HCT116 (cell line): ENCODE measurements at regions not wholly inside any gene's neighbourhood (a gene's known extent, or its start where the extent isn't known, plus 50 kb on each side); places are given as distances from the start of the nearest gene placed in this dataset.

ENCODE experiments used
- ATAC-seq: fragments of 200-7000 bp; cut with Tn5 transposase; 2 replicates; pipeline ENCODE4 v1.9.1; 2020; ENCODE audit warnings: mild to moderate bottlenecking, moderate library complexity
- BruUV-seq: library from RNA; stranded (reverse); fragments of 400-500 nt; replicated peaks from 2 replicates; lab custom pipeline; 2021; lab: Mats Ljungman, UMichigan
- CTCF ChIA-PET: fragments of 300-600 bp; sonication (Branson Sonifier 250); formaldehyde crosslinking; loops from one replicate; lab custom pipeline; 2021; ENCODE audit warnings: antibody characterized with exemption; lab: Charles Lee
- POLR2A ChIA-PET: fragments of 300-600, 350-600 bp; sonication (Branson Sonifier 250); formaldehyde crosslinking; loops from one replicate; lab custom pipeline; 2021; ENCODE audit warnings: antibody characterized with exemption; lab: Charles Lee
- RAD21 ChIA-PET, 2 experiments: fragments of 300-600 bp; sonication (Branson Sonifier 250); formaldehyde crosslinking; loops; one replicate each; lab custom pipeline; 2023; ENCODE audit warnings: low total read pairs in 2 of 2; ENCODE audit not compliant: uncharacterized antibody in 2 of 2, unreplicated experiment in 2 of 2, low non-redundant PET in 1 of 2; lab: Charles Lee
- DNase-seq: peaks from one replicate; pipeline ENCODE4 v3.0.0-alpha.2; 2010; ENCODE audit warnings: low read depth, low spot score
- H2AFZ ChIP-seq: fragments of 200-600 bp; shearing (Covaris generic), sonication (generic); 2 replicates; pipeline ENCODE4 v1.6.1; 2017; ENCODE audit warnings: low read depth, mixed run types, mixed read lengths, antibody characterized with exemption, low read length; ENCODE audit not compliant: poor library complexity, severe bottlenecking
- H3K27ac ChIP-seq: 2 replicates; pipeline ENCODE4 v1.5.1; 2012; ENCODE audit warnings: low read depth, low read length
- H3K27me3 ChIP-seq: fragments of 200-600 bp; sonication (generic); 2 replicates; pipeline ENCODE4 v1.6.1; 2016; ENCODE audit warnings: mixed run types, low read length, mixed read lengths; ENCODE audit not compliant: insufficient read depth
- H3K36me3 ChIP-seq, 2 experiments: fragments of 200-500 bp in 1 of 2; fragments of 200-600 bp in 1 of 2; sonication (Bioruptor generic) in 1 of 2; sonication (generic) in 1 of 2; 2 replicates each; pipeline versions ENCODE4 v1.5.1 to v1.6.1; 2014 to 2016; ENCODE audit warnings: low read length in 2 of 2, inconsistent platforms in 1 of 2, mixed read lengths in 1 of 2, mixed run types in 1 of 2; ENCODE audit not compliant: insufficient read depth in 2 of 2, control insufficient read depth in 1 of 2
- H3K4me1 ChIP-seq, 2 experiments: fragments of 200-600 bp in 1 of 2; sonication (generic) in 1 of 2; 2 replicates each; pipeline versions ENCODE4 v1.5.1 to v1.6.1; 2012 to 2017; ENCODE audit warnings: low read length in 2 of 2, inconsistent platforms in 1 of 2, mild to moderate bottlenecking in 1 of 2, mixed read lengths in 1 of 2, mixed run types in 1 of 2, moderate library complexity in 1 of 2; ENCODE audit not compliant: insufficient read depth in 2 of 2, control insufficient read depth in 1 of 2
- H3K4me2 ChIP-seq: fragments of 200-600 bp; sonication (generic); 2 replicates; pipeline ENCODE4 v1.6.1; 2017; ENCODE audit warnings: mixed run types, low read length, mixed read lengths
- H3K4me3 ChIP-seq, 2 experiments: fragments of 200-600 bp in 1 of 2; sonication (generic) in 1 of 2; replicated peaks in 1 of 2; 2 replicates each; pipeline ENCODE4 v1.5.1; 2011 to 2016; ENCODE audit warnings: low read length in 2 of 2, control low read depth in 1 of 2, low read depth in 1 of 2, mild to moderate bottlenecking in 1 of 2, mixed read lengths in 1 of 2, mixed run types in 1 of 2
- H3K79me2 ChIP-seq: fragments of 200-600 bp; sonication (generic); 2 replicates; pipeline ENCODE4 v1.6.1; 2017; ENCODE audit warnings: mild to moderate bottlenecking, mixed run types, low read length, moderate library complexity, mixed read lengths; ENCODE audit not compliant: insufficient read depth
- H3K9ac ChIP-seq: fragments of 200-600 bp; sonication (generic); 2 replicates; pipeline ENCODE4 v1.6.1; 2016; ENCODE audit warnings: low read length, mixed read lengths
- H3K9me2 ChIP-seq: fragments of 200-600 bp; sonication (generic), shearing (Covaris generic); 2 replicates; pipeline ENCODE4 v1.6.1; 2017; ENCODE audit warnings: mixed run types, mild to moderate bottlenecking, moderate library complexity; ENCODE audit not compliant: insufficient read depth
- H3K9me3 ChIP-seq, 2 experiments: fragments of 200-500 bp in 1 of 2; fragments of 200-600 bp in 1 of 2; sonication (Bioruptor generic) in 1 of 2; sonication (generic) in 1 of 2; 2 replicates each; pipeline ENCODE4 v1.6.1; 2014 to 2017; ENCODE audit warnings: low read length in 2 of 2, mixed read lengths in 2 of 2, inconsistent platforms in 1 of 2, low read depth in 1 of 2, mild to moderate bottlenecking in 1 of 2, mixed run types in 1 of 2, moderate library complexity in 1 of 2; ENCODE audit not compliant: control insufficient read depth in 1 of 2, insufficient read depth in 1 of 2
- H4K20me1 ChIP-seq: fragments of 200-600 bp; sonication (generic), shearing (Covaris generic); 2 replicates; pipeline ENCODE4 v1.6.1; 2017; ENCODE audit warnings: mixed run types, mild to moderate bottlenecking, moderate library complexity; ENCODE audit not compliant: insufficient read depth
- CEBPB ChIP-seq: IDR thresholded peaks from 2 replicates; pipeline ENCODE4 v1.6.1; 2012; ENCODE audit warnings: low read depth
- CTCF ChIP-seq, 3 experiments: fragments of 200-600 bp in 1 of 3; sonication (generic) in 1 of 3; IDR thresholded peaks in 2 of 3; conservative IDR thresholded peaks in 1 of 3; 2 replicates each; pipeline ENCODE4 v1.5.1; 2012 to 2017; ENCODE audit warnings: low read depth in 2 of 3, low read length in 2 of 3, antibody characterized with exemption in 1 of 3, borderline replicate concordance in 1 of 3, control low read depth in 1 of 3, mild to moderate bottlenecking in 1 of 3, mixed read lengths in 1 of 3, mixed run types in 1 of 3, moderate library complexity in 1 of 3; ENCODE audit not compliant: insufficient read depth in 1 of 3
- EGR1 ChIP-seq: IDR thresholded peaks from 2 replicates; pipeline ENCODE4 v1.6.1; 2012; ENCODE audit warnings: low read depth
- ELF1 ChIP-seq: IDR thresholded peaks from 2 replicates; pipeline ENCODE4 v1.6.1; 2012; ENCODE audit warnings: low read depth, borderline replicate concordance
- EZH2phosphoT487 ChIP-seq: fragments of 200-600 bp; IDR thresholded peaks from 2 replicates; pipeline ENCODE4 v1.6.1; 2018; ENCODE audit warnings: antibody characterized with exemption, borderline replicate concordance
- FOSL1 ChIP-seq: IDR thresholded peaks from 2 replicates; pipeline ENCODE4 v1.6.1; 2012; ENCODE audit warnings: low read depth
- JUND ChIP-seq: IDR thresholded peaks from 2 replicates; pipeline ENCODE4 v1.6.1; 2012
- MAX ChIP-seq: IDR thresholded peaks from 2 replicates; pipeline ENCODE4 v1.6.1; 2012
- POLR2A ChIP-seq: IDR thresholded peaks from 2 replicates; pipeline ENCODE4 v1.7.0; 2011; ENCODE audit warnings: borderline replicate concordance; ENCODE audit not compliant: insufficient read depth, insufficient read length; ENCODE audit errors: extremely low read depth
- POLR2AphosphoS5 ChIP-seq: IDR thresholded peaks from 2 replicates; pipeline ENCODE4 v1.6.1; 2011; ENCODE audit warnings: mild to moderate bottlenecking, low read depth, low read length, moderate library complexity
- SIN3A ChIP-seq: IDR thresholded peaks from 2 replicates; pipeline ENCODE4 v1.6.1; 2012; ENCODE audit warnings: low read depth
- SP1 ChIP-seq: IDR thresholded peaks from 2 replicates; pipeline ENCODE4 v1.6.1; 2012; ENCODE audit warnings: low read depth
- SRF ChIP-seq: IDR thresholded peaks from 2 replicates; pipeline ENCODE4 v1.6.1; 2012; ENCODE audit warnings: low read depth
- TCF7L2 ChIP-seq: IDR thresholded peaks from 2 replicates; pipeline ENCODE4 v1.7.0; 2011; ENCODE audit warnings: borderline replicate concordance, inconsistent platforms; ENCODE audit not compliant: insufficient read depth, insufficient read length; ENCODE audit errors: extremely low read depth
- ZFX ChIP-seq: fragments of 450-650 bp; IDR thresholded peaks from 2 replicates; pipeline ENCODE4 v1.6.1; 2017
- ZNF274 ChIP-seq: fragments of 200-500 bp; sonication (Bioruptor generic); IDR thresholded peaks from 2 replicates; pipeline ENCODE4 v1.6.1; 2014; ENCODE audit warnings: mild to moderate bottlenecking, low read depth, low read length, inconsistent platforms
- intact Hi-C: fragments of 100-400 bp; cut with micrococcal nuclease; formaldehyde crosslinking; loops from 2 replicates; pipeline ENCODE4 v1.10.0; 2022
- TF ChIP-seq, protein P1 (sequence below): IDR thresholded peaks from 2 replicates; pipeline ENCODE4 v1.6.1; 2012; ENCODE audit warnings: low read depth

GRCh38 chr20:17142666-17143065 is 84.2 kb upstream of the PCSK2 start:
- H3K27ac ChIP-seq, result no peak overlapping the region
- H3K9ac ChIP-seq, result no peak overlapping the region
- H3K79me2 ChIP-seq, result no peaks in the 10 kb centered on the region
- no peaks in the 10 kb centered on the region for H3K9me3 ChIP-seq
- intact Hi-C loops, result no loop called here
- no peaks in the 10 kb centered on the region for H4K20me1 ChIP-seq
- TF ChIP-seq JUND, result no peak
- no peak for TF ChIP-seq EGR1
- TF ChIP-seq, protein P1, sequence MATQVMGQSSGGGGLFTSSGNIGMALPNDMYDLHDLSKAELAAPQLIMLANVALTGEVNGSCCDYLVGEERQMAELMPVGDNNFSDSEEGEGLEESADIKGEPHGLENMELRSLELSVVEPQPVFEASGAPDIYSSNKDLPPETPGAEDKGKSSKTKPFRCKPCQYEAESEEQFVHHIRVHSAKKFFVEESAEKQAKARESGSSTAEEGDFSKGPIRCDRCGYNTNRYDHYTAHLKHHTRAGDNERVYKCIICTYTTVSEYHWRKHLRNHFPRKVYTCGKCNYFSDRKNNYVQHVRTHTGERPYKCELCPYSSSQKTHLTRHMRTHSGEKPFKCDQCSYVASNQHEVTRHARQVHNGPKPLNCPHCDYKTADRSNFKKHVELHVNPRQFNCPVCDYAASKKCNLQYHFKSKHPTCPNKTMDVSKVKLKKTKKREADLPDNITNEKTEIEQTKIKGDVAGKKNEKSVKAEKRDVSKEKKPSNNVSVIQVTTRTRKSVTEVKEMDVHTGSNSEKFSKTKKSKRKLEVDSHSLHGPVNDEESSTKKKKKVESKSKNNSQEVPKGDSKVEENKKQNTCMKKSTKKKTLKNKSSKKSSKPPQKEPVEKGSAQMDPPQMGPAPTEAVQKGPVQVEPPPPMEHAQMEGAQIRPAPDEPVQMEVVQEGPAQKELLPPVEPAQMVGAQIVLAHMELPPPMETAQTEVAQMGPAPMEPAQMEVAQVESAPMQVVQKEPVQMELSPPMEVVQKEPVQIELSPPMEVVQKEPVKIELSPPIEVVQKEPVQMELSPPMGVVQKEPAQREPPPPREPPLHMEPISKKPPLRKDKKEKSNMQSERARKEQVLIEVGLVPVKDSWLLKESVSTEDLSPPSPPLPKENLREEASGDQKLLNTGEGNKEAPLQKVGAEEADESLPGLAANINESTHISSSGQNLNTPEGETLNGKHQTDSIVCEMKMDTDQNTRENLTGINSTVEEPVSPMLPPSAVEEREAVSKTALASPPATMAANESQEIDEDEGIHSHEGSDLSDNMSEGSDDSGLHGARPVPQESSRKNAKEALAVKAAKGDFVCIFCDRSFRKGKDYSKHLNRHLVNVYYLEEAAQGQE, result no peak
- no peak for TF ChIP-seq ELF1
- no peak for TF ChIP-seq POLR2A
- no TSS peak for BruUV-seq
- peaks cover 21% of the 10 kb centered on the region for H3K27me3 ChIP-seq
- POLR2A ChIA-PET, result no interaction called here
- CTCF ChIA-PET, result no interaction called here
- H3K4me1 ChIP-seq, result no peaks in the 10 kb centered on the region
- H3K4me2 ChIP-seq, result no peak overlapping the region
- DNase-seq (no peak), ATAC-seq (no peak)
- RAD21 ChIA-PET, result no interaction called here
- H3K36me3 ChIP-seq, result no peaks in the 10 kb centered on the region
- H3K4me3 ChIP-seq, result no peak overlapping the region
- no peak overlapping the region for H2AFZ ChIP-seq
- H3K9me2 ChIP-seq, result no peaks in the 10 kb centered on the region

DNA sequence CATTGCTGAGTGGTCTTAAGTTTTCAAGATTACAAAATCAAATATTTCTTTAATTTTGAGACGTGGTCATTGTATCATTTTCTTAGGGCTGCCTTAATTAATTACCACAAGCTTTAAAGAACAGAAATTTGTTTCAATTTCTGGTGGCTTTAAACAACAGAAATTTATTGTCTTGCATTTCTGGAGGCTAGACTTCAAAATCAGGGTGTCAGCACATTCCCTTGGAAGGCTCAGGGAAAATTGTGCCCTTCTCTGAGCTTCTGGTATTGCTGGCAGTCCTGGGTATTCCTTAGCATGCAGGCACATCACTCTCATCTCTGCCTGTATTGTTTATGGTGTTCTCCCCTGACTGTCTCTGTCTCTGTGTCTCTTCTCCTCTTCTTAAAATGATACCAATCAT is 76.0 kb upstream of the PCSK2 start:
- H3K4me3 ChIP-seq, result no peak overlapping the region

More for the DNA sequence above, 76.0 kb upstream of the PCSK2 start:
- Histone ChIP-seq H3K27ac (no peak overlapping the region), H3K27me3 (no peaks in the 10 kb centered on the region), H3K9me3 (no peaks in the 10 kb centered on the region), H4K20me1 (no peaks in the 10 kb centered on the region), H3K36me3 (no peaks in the 10 kb centered on the region), H3K9me2 (no peaks in the 10 kb centered on the region), H2AFZ (no peak overlapping the region), H3K79me2 (no peaks in the 10 kb centered on the region), H3K4me2 (no peak overlapping the region), H3K4me1 (no peaks in the 10 kb centered on the region; a peak in 1 of 4 replicates), H3K9ac (no peak overlapping the region)
- intact Hi-C loops, result no loop called here
- TF ChIP-seq EZH2phosphoT487 (no peak), MAX (no peak), SIN3A (no peak), SRF (no peak), POLR2A (no peak), ELF1 (no peak), ZNF274 (no peak), TCF7L2 (no peak), CTCF (IDR thresholded peaks at IDR 0.05 in 2 of 3, conservative IDR thresholded peaks at IDR 0.05 in 1 of 3; ENCODE audit: borderline replicate concordance in 1 of 3, insufficient read depth in 1 of 3, low read depth in 2 of 3, low read length in 2 of 3) (no peak), FOSL1 (no peak), EGR1 (no peak), CEBPB (no peak), SP1 (no peak), POLR2AphosphoS5 (no peak), ZFX (no peak)
- RAD21 ChIA-PET, result no interaction called here
- CTCF ChIA-PET, result no interaction called here
- ATAC-seq, result no peak
- DNase-seq, result no peak
- no TSS peak for BruUV-seq
- POLR2A ChIA-PET, result no interaction called here
